ENCODE measurements at regions not wholly inside any gene's neighbourhood (a gene's known extent, or its start where the extent isn't known, plus 50 kb on each side); places are given as distances from the start of the nearest gene placed in this dataset.

GRCh38 chr1:116314305-116314919 is 58.6 kb upstream of the ATP1A1 start:
- Histone ChIP-seq H3K9me3 (ENCODE audit: control insufficient read depth, insufficient read depth, low read length) (no peaks in the 10 kb centered on the region), H3K4me3 (ENCODE audit: low read depth, low read length) (no peak overlapping the region), H3K27me3 (ENCODE audit: control insufficient read depth, insufficient read depth, low read length) (no peaks in the 10 kb centered on the region), H3K27ac (ENCODE audit: low read depth, low read length) (no peak overlapping the region)
- POLR2A ChIA-PET: no interaction called here
- TF ChIP-seq, protein P1, sequence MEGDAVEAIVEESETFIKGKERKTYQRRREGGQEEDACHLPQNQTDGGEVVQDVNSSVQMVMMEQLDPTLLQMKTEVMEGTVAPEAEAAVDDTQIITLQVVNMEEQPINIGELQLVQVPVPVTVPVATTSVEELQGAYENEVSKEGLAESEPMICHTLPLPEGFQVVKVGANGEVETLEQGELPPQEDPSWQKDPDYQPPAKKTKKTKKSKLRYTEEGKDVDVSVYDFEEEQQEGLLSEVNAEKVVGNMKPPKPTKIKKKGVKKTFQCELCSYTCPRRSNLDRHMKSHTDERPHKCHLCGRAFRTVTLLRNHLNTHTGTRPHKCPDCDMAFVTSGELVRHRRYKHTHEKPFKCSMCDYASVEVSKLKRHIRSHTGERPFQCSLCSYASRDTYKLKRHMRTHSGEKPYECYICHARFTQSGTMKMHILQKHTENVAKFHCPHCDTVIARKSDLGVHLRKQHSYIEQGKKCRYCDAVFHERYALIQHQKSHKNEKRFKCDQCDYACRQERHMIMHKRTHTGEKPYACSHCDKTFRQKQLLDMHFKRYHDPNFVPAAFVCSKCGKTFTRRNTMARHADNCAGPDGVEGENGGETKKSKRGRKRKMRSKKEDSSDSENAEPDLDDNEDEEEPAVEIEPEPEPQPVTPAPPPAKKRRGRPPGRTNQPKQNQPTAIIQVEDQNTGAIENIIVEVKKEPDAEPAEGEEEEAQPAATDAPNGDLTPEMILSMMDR (IDR thresholded peaks at IDR 0.05; ENCODE audit: low read depth, low read length): no peak
- CTCF ChIA-PET: no interaction called here
- DNase-seq (ENCODE audit: low read depth, low spot score): no peak

DNA sequence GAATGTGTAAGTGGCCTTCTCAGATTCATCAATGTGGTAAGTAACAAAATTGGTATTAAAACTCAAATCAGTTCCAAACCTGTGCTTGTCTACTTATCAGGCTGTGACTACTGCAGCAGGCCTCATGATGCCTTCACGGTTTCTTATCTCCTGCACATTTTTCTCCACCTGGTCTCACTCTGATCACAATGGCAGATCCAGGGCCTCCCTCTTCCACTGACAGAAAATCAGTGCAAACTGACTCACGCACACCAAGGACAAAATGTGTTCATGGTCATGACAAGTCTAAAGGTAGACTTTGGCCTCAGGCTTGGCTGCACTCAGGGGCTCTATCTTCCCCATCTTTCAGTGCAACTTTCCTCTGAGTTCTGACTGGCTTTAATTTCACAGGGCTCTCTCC is 56.7 kb upstream of the ATP1A1 start:
- Histone ChIP-seq H3K4me3 (ENCODE audit: low read depth, low read length) (no peak overlapping the region), H3K27me3 (ENCODE audit: control insufficient read depth, insufficient read depth, low read length) (no peaks in the 10 kb centered on the region), H3K27ac (ENCODE audit: low read depth, low read length) (no peak overlapping the region), H3K9me3 (ENCODE audit: control insufficient read depth, insufficient read depth, low read length) (no peaks in the 10 kb centered on the region)
- CTCF ChIA-PET: no interaction called here
- TF ChIP-seq, protein P1 (IDR thresholded peaks at IDR 0.05; ENCODE audit: low read depth, low read length): no peak
- DNase-seq (ENCODE audit: low read depth, low spot score): no peak
- POLR2A ChIA-PET: no interaction called here

GRCh38 chr1:116318897-116319296 is 54.1 kb upstream of the ATP1A1 start:
- ChIA-PET CTCF (no interaction called here), POLR2A (no interaction called here)
- no peak for DNase-seq (ENCODE audit: low read depth, low spot score)
- Histone ChIP-seq H3K27ac (ENCODE audit: low read depth, low read length) (no peak overlapping the region), H3K27me3 (ENCODE audit: control insufficient read depth, insufficient read depth, low read length) (peaks cover 3% of the 10 kb centered on the region), H3K4me3 (ENCODE audit: low read depth, low read length) (no peak overlapping the region), H3K9me3 (ENCODE audit: control insufficient read depth, insufficient read depth, low read length) (no peaks in the 10 kb centered on the region)
- TF ChIP-seq, protein P1 (IDR thresholded peaks at IDR 0.05; ENCODE audit: low read depth, low read length): no peak

GRCh38 chr1:116320874-116321273 is 52.2 kb upstream of the ATP1A1 start:
- H3K27me3 ChIP-seq (ENCODE audit: control insufficient read depth, insufficient read depth, low read length): peaks cover 3% of the 10 kb centered on the region
- DNase-seq (ENCODE audit: low read depth, low spot score): no peak
- no peak overlapping the region for H3K4me3 ChIP-seq (ENCODE audit: low read depth, low read length)
- ChIA-PET CTCF (interaction anchor here (0.6 kb wide), 1 partner anchor 417 kb away, joined by 3 read pairs; no protein-coding TSS in a partner anchor), POLR2A (no interaction called here)
- H3K27ac ChIP-seq (ENCODE audit: low read depth, low read length): no peak overlapping the region
- TF ChIP-seq, protein P1 (IDR thresholded peaks at IDR 0.05; ENCODE audit: low read depth, low read length): no peak
- no peaks in the 10 kb centered on the region for H3K9me3 ChIP-seq (ENCODE audit: control insufficient read depth, insufficient read depth, low read length)

- Histone ChIP-seq H3K9me3 (ENCODE audit: control insufficient read depth, insufficient read depth, low read length) (no peaks in the 10 kb centered on the region), H3K27me3 (ENCODE audit: control insufficient read depth, insufficient read depth, low read length) (peaks cover 3% of the 10 kb centered on the region), H3K4me3 (ENCODE audit: low read depth, low read length) (no peak overlapping the region), H3K27ac (ENCODE audit: low read depth, low read length) (no peak overlapping the region)
- TF ChIP-seq, protein P1 (IDR thresholded peaks at IDR 0.05; ENCODE audit: low read depth, low read length): no peak
- DNase-seq (ENCODE audit: low read depth, low spot score): no peak
- ChIA-PET POLR2A (no interaction called here), CTCF (no interaction called here)
These were observed 51.3 kb upstream of the ATP1A1 start for GRCh38 chr1:116321766-116322175.
